ENCODE measurements at regions not wholly inside any gene's neighbourhood (a gene's known extent, or its start where the extent isn't known, plus 50 kb on each side); places are given as distances from the start of the nearest gene placed in this dataset.

GRCh38 chr10:43778571-43778970 is 129.9 kb upstream of the ZNF32 start:
- H3K4me3 ChIP-seq: no peak overlapping the region
- no peak for TF ChIP-seq CTCF (IDR thresholded peaks at IDR 0.05)
- DNase-seq (no peak), ATAC-seq (no peak)
- no peaks in the 10 kb centered on the region for H3K4me1 ChIP-seq
- no peaks in the 10 kb centered on the region for H3K9me3 ChIP-seq
- intact Hi-C loops (cut with DNase I): no loop called here
- H3K27ac ChIP-seq: no peak overlapping the region
- no peaks in the 10 kb centered on the region for H3K36me3 ChIP-seq
- H3K27me3 ChIP-seq: no peaks in the 10 kb centered on the region

- Histone ChIP-seq H3K4me1 (no peaks in the 10 kb centered on the region), H3K36me3 (no peaks in the 10 kb centered on the region), H3K4me3 (no peak overlapping the region), H3K27ac (no peak overlapping the region), H3K9me3 (no peaks in the 10 kb centered on the region), H3K27me3 (no peaks in the 10 kb centered on the region)
- intact Hi-C loops (cut with DNase I): no loop called here
- DNase-seq: no peak
- TF ChIP-seq CTCF (IDR thresholded peaks at IDR 0.05): no peak
- no peak for ATAC-seq
Measured at GRCh38 chr10:43775384-43775783, 126.7 kb upstream of the ZNF32 start.

- H3K9me3 ChIP-seq: no peaks in the 10 kb centered on the region
- DNase-seq (no peak), ATAC-seq (no peak)
- TF ChIP-seq CTCF (IDR thresholded peaks at IDR 0.05): no peak
- H3K27me3 ChIP-seq: no peaks in the 10 kb centered on the region
- H3K36me3 ChIP-seq: no peaks in the 10 kb centered on the region
- intact Hi-C loops (cut with DNase I): no loop called here
- H3K27ac ChIP-seq: no peak overlapping the region
- no peaks in the 10 kb centered on the region for H3K4me1 ChIP-seq
- no peak overlapping the region for H3K4me3 ChIP-seq
Measured at GRCh38 chr10:43774234-43774769, 125.6 kb upstream of the ZNF32 start.

GRCh38 chr10:43773736-43774135 is 125.1 kb upstream of the ZNF32 start:
- intact Hi-C loops (cut with DNase I): no loop called here
- no peaks in the 10 kb centered on the region for H3K27me3 ChIP-seq
- no peak overlapping the region for H3K4me3 ChIP-seq
- no peaks in the 10 kb centered on the region for H3K36me3 ChIP-seq
- DNase-seq: no peak
- no peaks in the 10 kb centered on the region for H3K4me1 ChIP-seq
- no peak for TF ChIP-seq CTCF (IDR thresholded peaks at IDR 0.05)
- no peaks in the 10 kb centered on the region for H3K9me3 ChIP-seq
- H3K27ac ChIP-seq: no peak overlapping the region
- ATAC-seq: no peak

- Histone ChIP-seq H3K4me1 (no peaks in the 10 kb centered on the region), H3K9me3 (peaks cover 0 to 9% of the 10 kb centered on the region in 2 donors), H3K27me3 (no peaks in the 10 kb centered on the region), H3K4me3 (no peak overlapping the region), H3K36me3 (no peaks in the 10 kb centered on the region), H3K27ac (no peak overlapping the region)
- intact Hi-C loops (cut with DNase I): no loop called here
- no peak for TF ChIP-seq CTCF (IDR thresholded peaks at IDR 0.05)
- ATAC-seq (no peak), DNase-seq (no peak)
Measured at GRCh38 chr10:43772171-43772570, 123.5 kb upstream of the ZNF32 start.
